Lower leg skin (tissue), 3 donors: ENCODE measurements at regions not wholly inside any gene's neighbourhood (a gene's known extent, or its start where the extent isn't known, plus 50 kb on each side); places are given as distances from the start of the nearest gene placed in this dataset.

Experiments used
- POLR2A ChIP-seq, 2 donors: fragments of 450-650 bp; IDR thresholded peaks; one replicate each; pipeline ENCODE4 v1.6.1; 2016 to 2017; ENCODE audit warnings: antibody characterized with exemption in 2 of 2, mild to moderate bottlenecking in 1 of 2, moderate library complexity in 1 of 2
- TF ChIP-seq, protein P1 (sequence below), 3 donors: fragments of 450-650 bp; IDR thresholded peaks; one replicate each; pipeline ENCODE4 v1.5.1; 2016; ENCODE audit warnings: antibody characterized with exemption in 3 of 3, mild to moderate bottlenecking in 3 of 3, moderate library complexity in 2 of 3

DNA sequence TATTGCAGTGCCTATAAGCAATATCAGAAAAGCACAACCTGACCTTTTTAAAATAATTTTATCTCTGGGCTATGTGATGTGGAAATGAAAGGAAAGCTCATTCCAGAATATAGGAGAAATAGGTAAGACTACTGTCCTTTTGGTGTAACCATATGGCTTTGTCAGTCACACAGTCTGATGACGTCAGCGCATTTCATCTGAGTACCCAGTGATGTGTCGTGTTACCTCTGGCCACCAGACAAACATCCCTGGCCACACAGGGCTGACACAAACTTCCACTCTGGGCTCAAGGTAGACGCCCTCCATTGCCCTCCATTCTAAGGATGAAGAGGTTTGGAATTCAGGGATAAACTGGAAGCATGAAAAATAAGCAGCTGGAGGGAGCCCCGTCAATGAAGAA lies 506.7 kb downstream of the CMPK2 start:
- TF ChIP-seq, protein P1, sequence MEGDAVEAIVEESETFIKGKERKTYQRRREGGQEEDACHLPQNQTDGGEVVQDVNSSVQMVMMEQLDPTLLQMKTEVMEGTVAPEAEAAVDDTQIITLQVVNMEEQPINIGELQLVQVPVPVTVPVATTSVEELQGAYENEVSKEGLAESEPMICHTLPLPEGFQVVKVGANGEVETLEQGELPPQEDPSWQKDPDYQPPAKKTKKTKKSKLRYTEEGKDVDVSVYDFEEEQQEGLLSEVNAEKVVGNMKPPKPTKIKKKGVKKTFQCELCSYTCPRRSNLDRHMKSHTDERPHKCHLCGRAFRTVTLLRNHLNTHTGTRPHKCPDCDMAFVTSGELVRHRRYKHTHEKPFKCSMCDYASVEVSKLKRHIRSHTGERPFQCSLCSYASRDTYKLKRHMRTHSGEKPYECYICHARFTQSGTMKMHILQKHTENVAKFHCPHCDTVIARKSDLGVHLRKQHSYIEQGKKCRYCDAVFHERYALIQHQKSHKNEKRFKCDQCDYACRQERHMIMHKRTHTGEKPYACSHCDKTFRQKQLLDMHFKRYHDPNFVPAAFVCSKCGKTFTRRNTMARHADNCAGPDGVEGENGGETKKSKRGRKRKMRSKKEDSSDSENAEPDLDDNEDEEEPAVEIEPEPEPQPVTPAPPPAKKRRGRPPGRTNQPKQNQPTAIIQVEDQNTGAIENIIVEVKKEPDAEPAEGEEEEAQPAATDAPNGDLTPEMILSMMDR (IDR thresholded peaks at IDR 0.05) = no peak
- TF ChIP-seq POLR2A (IDR thresholded peaks at IDR 0.05) = no peak
